A549 (cell line): ENCODE measurements at regions not wholly inside any gene's neighbourhood (a gene's known extent, or its start where the extent isn't known, plus 50 kb on each side); places are given as distances from the start of the nearest gene placed in this dataset.
A peak's percentile ranks its signal among the peaks of the same experiment; 100 is the strongest.

Experiments used
- ATAC-seq, 2 experiments: fragments of 200-7000 bp in 1 of 2; fragments of >200 bp in 1 of 2; cut with Nextera tagmentation in 1 of 2; cut with Tn5 transposase in 1 of 2; 3 replicates each; pipeline versions ENCODE4 v1.8.0 to v1.9.1; 2018 to 2020; ENCODE audit warnings: mild to moderate bottlenecking in 1 of 2, moderate library complexity in 1 of 2
- CTCF ChIA-PET: fragments of 300-600 bp; sonication (Branson Sonifier 250); formaldehyde crosslinking; extraction: SDS; loops from one replicate; lab custom pipeline; 2021; ENCODE audit warnings: antibody characterized with exemption, inconsistent platforms; lab: Yijun Ruan, JAX
- POLR2A ChIA-PET: fragments of 350-600 bp; formaldehyde crosslinking; extraction: SDS; loops from one replicate; lab custom pipeline; 2021; ENCODE audit warnings: antibody characterized with exemption, inconsistent platforms; lab: Yijun Ruan, JAX
- DNase-seq, 2 experiments: peaks; one replicate each; pipeline versions ENCODE4 v3.0.0 to v3.0.0-alpha.2; 2011 to 2016; ENCODE audit warnings: low read depth in 1 of 2, low spot score in 1 of 2
- FAIRE-seq: peaks from 2 replicates; lab custom pipeline; 2011; peaks lifted over from hg19 to GRCh38; lab: Jason Lieb, UNC
- H3K27ac ChIP-seq, 2 experiments: fragments of >200 bp; sonication (Bioruptor Twin); formaldehyde crosslinking; 3 replicates each; pipeline ENCODE4 v1.5.1; 2016 to 2017
- H3K4me1 ChIP-seq: fragments of >200 bp; sonication (Bioruptor Twin); formaldehyde crosslinking; 3 replicates; pipeline ENCODE4 v1.6.1; 2016
- H3K4me2 ChIP-seq: fragments of >200 bp; sonication (Bioruptor Twin); formaldehyde crosslinking; 3 replicates; pipeline ENCODE4 v1.6.1; 2016
- H3K4me3 ChIP-seq: fragments of >200 bp; sonication (Bioruptor Twin); formaldehyde crosslinking; 3 replicates; pipeline ENCODE4 v1.5.1; 2016
- H3K9me3 ChIP-seq: fragments of >200 bp; sonication (Bioruptor Twin); formaldehyde crosslinking; 3 replicates; pipeline ENCODE4 v1.6.1; 2016
- CEBPB ChIP-seq, 2 experiments: fragments of >200 bp in 1 of 2; sonication (Bioruptor Twin) in 1 of 2; formaldehyde crosslinking in 1 of 2; IDR thresholded peaks; 2 replicates each; pipeline ENCODE4 v1.6.1; 2012 to 2016
- CHD2 ChIP-seq: fragments of 150-350 bp; IDR thresholded peaks from 2 replicates; pipeline ENCODE4 v1.6.1; 2014; ENCODE audit warnings: low read length; ENCODE audit not compliant: partially characterized antibody
- E2F6 ChIP-seq: IDR thresholded peaks from 2 replicates; pipeline ENCODE4 v1.6.1; 2012; ENCODE audit warnings: low read depth, borderline replicate concordance
- EP300 ChIP-seq, 2 experiments: fragments of >200 bp; sonication (Bioruptor Twin); formaldehyde crosslinking; IDR thresholded peaks; 2 replicates in 1 of 2; 3 replicates in 1 of 2; pipeline ENCODE4 v1.6.1; 2016 to 2017
- ESRRA ChIP-seq: fragments of 150-350 bp; IDR thresholded peaks from 2 replicates; pipeline ENCODE4 v1.6.1; 2014; ENCODE audit warnings: mild to moderate bottlenecking, low read length, borderline replicate concordance
- FOSB ChIP-seq: fragments of 250-450 bp; sonication (Bioruptor Pico); IDR thresholded peaks from 2 replicates; pipeline ENCODE4 v1.5.0; 2020; ENCODE audit warnings: mild to moderate bottlenecking, moderate library complexity
- GATA3 ChIP-seq: IDR thresholded peaks from 2 replicates; pipeline ENCODE4 v1.6.1; 2012; ENCODE audit warnings: borderline replicate concordance
- HDAC2 ChIP-seq: fragments of 200-600 bp; sonication (generic); IDR thresholded peaks from 2 replicates; pipeline ENCODE4 v1.6.1; 2016
- HMGXB4 ChIP-seq: fragments of 250-450 bp; sonication (Bioruptor Pico); IDR thresholded peaks from 2 replicates; pipeline ENCODE4 v1.5.0; 2021; ENCODE audit warnings: mild to moderate bottlenecking, moderate library complexity, borderline replicate concordance
- JUN ChIP-seq, 2 experiments: fragments of >200 bp; sonication (Bioruptor Twin); formaldehyde crosslinking; IDR thresholded peaks; 2 replicates in 1 of 2; 3 replicates in 1 of 2; pipeline ENCODE4 v1.6.1; 2016 to 2017
- JUNB ChIP-seq: fragments of >200 bp; sonication (Bioruptor Twin); formaldehyde crosslinking; IDR thresholded peaks from 2 replicates; pipeline ENCODE4 v1.6.1; 2016
- MAFK ChIP-seq: fragments of 450-650 bp; IDR thresholded peaks from 2 replicates; pipeline ENCODE4 v1.6.1; 2014; ENCODE audit not compliant: partially characterized antibody
- MAZ ChIP-seq: fragments of 150-350 bp; IDR thresholded peaks from 2 replicates; pipeline ENCODE4 v1.6.1; 2014; ENCODE audit warnings: antibody characterized with exemption, low read depth, low read length, borderline replicate concordance
- NR3C1 ChIP-seq: fragments of >200 bp; sonication (Bioruptor Twin); formaldehyde crosslinking; IDR thresholded peaks from 3 replicates; pipeline ENCODE4 v1.6.1; 2017
- PHF8 ChIP-seq: fragments of 200-600 bp; sonication (generic); IDR thresholded peaks from 2 replicates; pipeline ENCODE4 v1.6.1; 2016; ENCODE audit warnings: low read depth, mild to moderate bottlenecking, antibody characterized with exemption, moderate library complexity, borderline replicate concordance
- RARB ChIP-seq: fragments of 250-450 bp; sonication (Bioruptor Pico); IDR thresholded peaks from 2 replicates; pipeline ENCODE4 v1.8.0; 2021; ENCODE audit warnings: mild to moderate bottlenecking, moderate library complexity
- REST ChIP-seq: fragments of 200-600 bp; sonication (generic); IDR thresholded peaks from 2 replicates; pipeline ENCODE4 v1.6.1; 2016; ENCODE audit warnings: antibody characterized with exemption, mild to moderate bottlenecking, moderate library complexity
- SMC3 ChIP-seq: fragments of >200 bp; sonication (Bioruptor Twin); formaldehyde crosslinking; IDR thresholded peaks from 3 replicates; pipeline ENCODE4 v1.6.1; 2018; ENCODE audit warnings: inconsistent platforms
- USF2 ChIP-seq: fragments of 450-650 bp; IDR thresholded peaks from 2 replicates; pipeline ENCODE4 v1.6.1; 2014; ENCODE audit warnings: antibody characterized with exemption
- ZC3H11A ChIP-seq: fragments of 450-650 bp; IDR thresholded peaks from 2 replicates; pipeline ENCODE4 v1.6.1; 2014; ENCODE audit warnings: antibody characterized with exemption, mild to moderate bottlenecking
- WGBS: methylation state at CpG from one replicate; pipeline ENCODE4 v1.1.6; 2017; ENCODE audit errors: missing lambda C conversion rate; 5-methylcytosine and 5-hydroxymethylcytosine counted together
- TF ChIP-seq, protein P1 (sequence below): fragments of >200 bp; sonication (Bioruptor Twin); formaldehyde crosslinking; IDR thresholded peaks from 2 replicates; pipeline ENCODE4 v1.6.1; 2016

DNA sequence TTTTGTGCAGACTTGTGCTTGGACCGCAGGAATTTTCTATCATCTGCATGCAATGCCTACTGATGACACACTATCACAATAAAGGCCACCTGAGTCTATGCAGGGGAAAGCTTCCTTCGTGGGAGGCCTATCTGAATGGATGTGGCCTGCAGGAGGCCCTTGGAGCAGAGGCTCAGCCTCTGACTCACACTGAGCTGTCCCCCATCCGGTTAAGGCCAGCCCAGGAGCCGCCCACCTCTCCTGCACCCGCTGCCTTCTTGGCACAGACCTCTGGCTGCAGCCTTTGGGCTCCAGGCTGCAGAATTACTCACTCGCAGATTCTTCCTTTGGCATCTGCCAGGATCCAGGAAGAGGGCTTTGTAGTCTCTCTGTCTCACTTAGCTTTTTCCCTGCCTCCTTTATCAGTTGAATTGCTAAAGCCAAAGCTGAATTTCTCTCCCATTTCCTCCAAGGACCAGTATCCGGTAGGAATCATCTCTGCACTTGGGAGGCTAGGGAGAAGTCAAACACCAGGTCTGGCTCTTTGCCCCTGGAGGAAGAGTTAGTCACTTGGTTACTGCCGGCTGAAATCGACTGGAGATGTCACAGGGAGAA is 65.1 kb upstream of the JUN start (continued):
- TF ChIP-seq REST, result no peak
- TF ChIP-seq JUNB, result peak; percentile 97
- peak; percentile 90 to 94; a peak in 4 of 5 replicates for TF ChIP-seq EP300 (IDR thresholded peaks at IDR 0.05)

- H3K9me3 ChIP-seq, result no peaks in the 10 kb centered on the region
- 50% methylated on average over 2 of the region's 2 CpGs for WGBS
- TF ChIP-seq E2F6 (no peak), USF2 (no peak), PHF8 (no peak), FOSB (CRISPR knock-in tag) (no peak), CHD2 (no peak), ESRRA (no peak), GATA3 (no peak), MAFK (no peak), JUN (IDR thresholded peaks at IDR 0.05) (no peak), EP300 (IDR thresholded peaks at IDR 0.05) (no peak), CEBPB (IDR thresholded peaks at IDR 0.05) (no peak), SMC3 (no peak), MAZ (no peak), HMGXB4 (CRISPR knock-in tag) (no peak), ZC3H11A (no peak), RARB (CRISPR knock-in tag) (no peak), NR3C1 (no peak), REST (no peak), HDAC2 (no peak)
- TF ChIP-seq, protein P1, sequence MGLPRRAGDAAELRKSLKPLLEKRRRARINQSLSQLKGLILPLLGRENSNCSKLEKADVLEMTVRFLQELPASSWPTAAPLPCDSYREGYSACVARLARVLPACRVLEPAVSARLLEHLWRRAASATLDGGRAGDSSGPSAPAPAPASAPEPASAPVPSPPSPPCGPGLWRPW, result no peak
- TF ChIP-seq, all 56 proteins: peak for 0
- ATAC-seq (peak in 1 of 2 experiments; percentile 27; a peak in 2 of 6 replicates), FAIRE-seq (no peak), DNase-seq (no peak)
- Histone ChIP-seq H3K4me1 (peaks cover 41% of the 10 kb centered on the region), H3K4me3 (no peak overlapping the region), H3K4me2 (peak overlapping the region; percentile 73), H3K27ac (peak overlapping the region; percentile 89 to 95)
- ChIA-PET CTCF (interaction anchor here (1.0 to 1.1 kb wide), 2 partner anchors 8 to 66 kb away, joined by 3 to 11 read pairs; partner anchors contain the start of gene JUN), POLR2A (interaction anchor here (0.7 to 1.8 kb wide), 9 partner anchors 18 to 447 kb away, joined by 3 to 24 read pairs (median 5); partner anchors contain the start of genes FGGY and JUN)
Measured at GRCh38 chr1:58849551-58849950, 65.7 kb upstream of the JUN start.
